ENCODE measurements at regions not wholly inside any gene's neighbourhood (a gene's known extent, or its start where the extent isn't known, plus 50 kb on each side); places are given as distances from the start of the nearest gene placed in this dataset.

GRCh38 chr4:143076723-143077122 is 108.0 kb upstream of the USP38 start:
- TF ChIP-seq CTCF (IDR thresholded peaks at IDR 0.05) (no peak), POLR2A (IDR thresholded peaks at IDR 0.05) (no peak)
